Astrocyte (in vitro differentiated cells and primary cell): ENCODE measurements at regions not wholly inside any gene's neighbourhood (a gene's known extent, or its start where the extent isn't known, plus 50 kb on each side); places are given as distances from the start of the nearest gene placed in this dataset.

ENCODE experiments used
- DNase-seq: peaks from one replicate; pipeline ENCODE4 v3.0.0-alpha.2; 2010; ENCODE audit warnings: low read depth
- FAIRE-seq: peaks from 2 replicates; lab custom pipeline; 2011; peaks lifted over from hg19 to GRCh38; lab: Jason Lieb, UNC
- H2AFZ ChIP-seq: 2 replicates; pipeline ENCODE4 v1.6.0; 2012; ENCODE audit warnings: low read depth, low read length, inconsistent platforms
- H3K27ac ChIP-seq: 2 replicates; pipeline ENCODE4 v1.5.1; 2011; ENCODE audit warnings: low read depth, low read length, inconsistent platforms
- H3K27me3 ChIP-seq: 2 replicates; pipeline ENCODE4 v1.6.0; 2011; ENCODE audit warnings: low read length, inconsistent platforms; ENCODE audit not compliant: insufficient read depth
- H3K36me3 ChIP-seq: 2 replicates; pipeline ENCODE4 v1.5.1; 2011; ENCODE audit warnings: low read length, inconsistent platforms; ENCODE audit not compliant: insufficient read depth
- H3K4me1 ChIP-seq: 2 replicates; pipeline ENCODE4 v1.5.1; 2011; ENCODE audit warnings: low read length, inconsistent platforms; ENCODE audit not compliant: insufficient read depth
- H3K4me2 ChIP-seq: 2 replicates; pipeline ENCODE4 v1.6.0; 2012; ENCODE audit warnings: low read length, inconsistent platforms
- H3K4me3 ChIP-seq: 2 replicates; pipeline ENCODE4 v1.5.1; 2011; ENCODE audit warnings: low read depth, mild to moderate bottlenecking, low read length, inconsistent platforms; ENCODE audit not compliant: insufficient read depth
- H3K79me2 ChIP-seq: 2 replicates; pipeline ENCODE4 v1.6.0; 2012; ENCODE audit warnings: mild to moderate bottlenecking, low read length, inconsistent platforms; ENCODE audit not compliant: insufficient read depth
- H3K9ac ChIP-seq: 2 replicates; pipeline ENCODE4 v1.6.0; 2012; ENCODE audit warnings: mild to moderate bottlenecking, low read length, inconsistent platforms
- H3K9me3 ChIP-seq: 2 replicates; pipeline ENCODE4 v1.5.1; 2012; ENCODE audit warnings: low read depth, mild to moderate bottlenecking, low read length, inconsistent platforms; ENCODE audit not compliant: insufficient read depth
- H4K20me1 ChIP-seq: 2 replicates; pipeline ENCODE4 v1.6.0; 2012; ENCODE audit warnings: low read length, inconsistent platforms; ENCODE audit not compliant: insufficient read depth
- H3K27ac Mint-ChIP-seq: one replicate; pipeline ENCODE4 v1.8.0; 2021; ENCODE audit warnings: mild to moderate bottlenecking, mixed read lengths; ENCODE audit not compliant: unreplicated experiment
- H3K27me3 Mint-ChIP-seq: one replicate; pipeline ENCODE4 v1.8.0; 2021; ENCODE audit warnings: low read depth, mixed read lengths; ENCODE audit not compliant: unreplicated experiment
- H3K36me3 Mint-ChIP-seq: one replicate; pipeline ENCODE4 v1.8.0; 2021; ENCODE audit warnings: low read depth, mixed read lengths; ENCODE audit not compliant: unreplicated experiment
- H3K4me1 Mint-ChIP-seq: one replicate; pipeline ENCODE4 v1.8.0; 2021; ENCODE audit warnings: low read depth, mixed read lengths; ENCODE audit not compliant: unreplicated experiment
- H3K4me3 Mint-ChIP-seq: one replicate; pipeline ENCODE4 v1.8.0; 2021; ENCODE audit warnings: mild to moderate bottlenecking, moderate library complexity, mixed read lengths; ENCODE audit not compliant: unreplicated experiment
- H3K9me3 Mint-ChIP-seq: one replicate; pipeline ENCODE4 v1.8.0; 2021; ENCODE audit warnings: mild to moderate bottlenecking, mixed read lengths; ENCODE audit not compliant: unreplicated experiment
- CTCF ChIP-seq: IDR thresholded peaks from 2 replicates; pipeline ENCODE4 v1.5.1; 2011; ENCODE audit warnings: low read depth, mild to moderate bottlenecking, inconsistent platforms, low read length, moderate library complexity; ENCODE audit not compliant: insufficient read depth
- EZH2 ChIP-seq: IDR thresholded peaks from 2 replicates; pipeline ENCODE4 v1.6.1; 2012; ENCODE audit warnings: mild to moderate bottlenecking, low read length, inconsistent platforms; ENCODE audit not compliant: insufficient read depth

GRCh38 chr6:81847866-81848265, 95.4 kb upstream of the TENT5A start:
- no peaks in the 10 kb centered on the region for H3K9me3 ChIP-seq
- no peaks in the 10 kb centered on the region for H3K27me3 ChIP-seq
- no peak for FAIRE-seq
- no peak overlapping the region for H3K27ac ChIP-seq
- TF ChIP-seq EZH2 (no peak), CTCF (no peak)
- no peak overlapping the region for H3K9ac ChIP-seq
- H3K36me3 ChIP-seq: no peaks in the 10 kb centered on the region
- Mint-ChIP-seq H3K27ac (no peak overlapping the region), H3K4me3 (no peak overlapping the region), H3K9me3 (no peaks in the 10 kb centered on the region), H3K4me1 (peaks cover 3% of the 10 kb centered on the region), H3K27me3 (peaks cover 2% of the 10 kb centered on the region), H3K36me3 (no peaks in the 10 kb centered on the region)
- no peaks in the 10 kb centered on the region for H3K79me2 ChIP-seq
- no peaks in the 10 kb centered on the region for H4K20me1 ChIP-seq
- no peak overlapping the region for H3K4me2 ChIP-seq
- no peaks in the 10 kb centered on the region for H3K4me1 ChIP-seq
- no peak overlapping the region for H3K4me3 ChIP-seq
- no peak overlapping the region for H2AFZ ChIP-seq
- DNase-seq: no peak

GRCh38 chr6:81844686-81845085, 92.2 kb upstream of the TENT5A start:
- H3K27me3 ChIP-seq: no peaks in the 10 kb centered on the region
- Mint-ChIP-seq H3K4me1 (peaks cover 7% of the 10 kb centered on the region), H3K27ac (no peak overlapping the region), H3K4me3 (no peak overlapping the region), H3K27me3 (peaks cover 2% of the 10 kb centered on the region), H3K36me3 (no peaks in the 10 kb centered on the region), H3K9me3 (no peaks in the 10 kb centered on the region)
- FAIRE-seq: no peak
- TF ChIP-seq EZH2 (no peak), CTCF (no peak)
- no peaks in the 10 kb centered on the region for H4K20me1 ChIP-seq
- no peak overlapping the region for H3K27ac ChIP-seq
- no peak overlapping the region for H3K4me3 ChIP-seq
- peak; percentile 72 for DNase-seq
- H3K79me2 ChIP-seq: no peaks in the 10 kb centered on the region
- H2AFZ ChIP-seq: no peak overlapping the region
- H3K9me3 ChIP-seq: no peaks in the 10 kb centered on the region
- H3K9ac ChIP-seq: no peak overlapping the region
- H3K4me2 ChIP-seq: no peak overlapping the region
- H3K36me3 ChIP-seq: no peaks in the 10 kb centered on the region
- no peaks in the 10 kb centered on the region for H3K4me1 ChIP-seq

- Histone ChIP-seq H3K9me3 (no peaks in the 10 kb centered on the region), H4K20me1 (no peaks in the 10 kb centered on the region), H2AFZ (no peak overlapping the region), H3K9ac (no peak overlapping the region), H3K4me1 (peaks cover 2% of the 10 kb centered on the region), H3K27ac (no peak overlapping the region), H3K36me3 (no peaks in the 10 kb centered on the region), H3K27me3 (no peaks in the 10 kb centered on the region), H3K4me2 (no peak overlapping the region), H3K79me2 (no peaks in the 10 kb centered on the region), H3K4me3 (no peak overlapping the region)
- Mint-ChIP-seq H3K36me3 (no peaks in the 10 kb centered on the region), H3K27me3 (peaks cover 2% of the 10 kb centered on the region), H3K27ac (no peak overlapping the region), H3K9me3 (no peaks in the 10 kb centered on the region), H3K4me3 (no peak overlapping the region), H3K4me1 (peaks cover 7% of the 10 kb centered on the region)
- no peak for FAIRE-seq
- TF ChIP-seq CTCF (no peak), EZH2 (no peak)
- no peak for DNase-seq
Measured at GRCh38 chr6:81843302-81843701, 90.8 kb upstream of the TENT5A start.
